K562 (cell line): ENCODE measurements at regions not wholly inside any gene's neighbourhood (a gene's known extent, or its start where the extent isn't known, plus 50 kb on each side); places are given as distances from the start of the nearest gene placed in this dataset.

Experiments
- ATAC-seq: fragments of 200-7000 bp; cut with Tn5 transposase; 3 replicates; pipeline ENCODE4 v1.9.1; 2020; ENCODE audit warnings: moderate library complexity
- BruUV-seq: library from RNA; stranded (reverse); fragments of 400-500 nt; replicated peaks from 2 replicates; lab custom pipeline; 2021; lab: Mats Ljungman, UMichigan
- CTCF ChIA-PET: fragments of 300-600 bp; formaldehyde crosslinking; extraction: SDS; loops from one replicate; lab custom pipeline; 2021; ENCODE audit warnings: low intra/inter-chr PET ratio; lab: Yijun Ruan, JAX
- POLR2A ChIA-PET: fragments of 300-600, 350-650 bp; sonication (Branson Sonifier 250); formaldehyde crosslinking; extraction: SDS; loops from one replicate; lab custom pipeline; 2021; ENCODE audit warnings: antibody characterized with exemption, inconsistent platforms; lab: Yijun Ruan, JAX
- DNase-seq, 4 experiments: peaks; one replicate each; pipeline versions ENCODE4 v3.0.0 to v3.0.0-alpha.2; 2011 to 2018; ENCODE audit warnings: low spot score in 3 of 4, mixed read lengths in 3 of 4; ENCODE audit errors: extremely low read depth in 1 of 4
- FAIRE-seq: peaks from 2 replicates; lab custom pipeline; 2011; peaks lifted over from hg19 to GRCh38; lab: Jason Lieb, UNC
- H2AFZ ChIP-seq: 2 replicates; pipeline ENCODE4 v1.6.0; 2011; ENCODE audit warnings: low read depth, low read length, control low read depth, inconsistent platforms
- H3K27ac ChIP-seq: fragments of 200-600 bp; 3 replicates; pipeline ENCODE4 v1.8.0; 2011; ENCODE audit warnings: low read depth, mild to moderate bottlenecking, control low read depth, inconsistent platforms, low read length, moderate library complexity, mixed read lengths; ENCODE audit errors: extremely low read depth
- H3K27me3 ChIP-seq, 2 experiments: fragments of 300-600 bp in 1 of 2; 2 replicates in 1 of 2; 3 replicates in 1 of 2; pipeline versions ENCODE4 v1.6.0 to v1.8.0; 2011; ENCODE audit warnings: inconsistent platforms in 2 of 2, low read length in 2 of 2, mild to moderate bottlenecking in 1 of 2, mixed read lengths in 1 of 2, moderate library complexity in 1 of 2; ENCODE audit not compliant: control insufficient read depth in 2 of 2, insufficient read depth in 2 of 2
- H3K36me3 ChIP-seq: fragments of 300-600 bp; 3 replicates; pipeline ENCODE4 v1.8.0; 2011; ENCODE audit warnings: mild to moderate bottlenecking, low read length, inconsistent platforms; ENCODE audit not compliant: control insufficient read depth, insufficient read depth
- H3K4me1 ChIP-seq, 2 experiments: fragments of 200-600 bp in 1 of 2; replicated peaks in 1 of 2; 2 replicates in 1 of 2; 3 replicates in 1 of 2; pipeline versions ENCODE4 v1.5.1 to v1.8.0; 2011; ENCODE audit warnings: inconsistent platforms in 2 of 2, low read length in 2 of 2, mild to moderate bottlenecking in 1 of 2, mixed read lengths in 1 of 2, moderate library complexity in 1 of 2; ENCODE audit not compliant: control insufficient read depth in 2 of 2, insufficient read depth in 2 of 2
- H3K4me2 ChIP-seq: 2 replicates; pipeline ENCODE4 v1.6.1; 2011; ENCODE audit warnings: low read length, control low read depth, inconsistent platforms, mixed read lengths; ENCODE audit not compliant: insufficient read depth
- H3K4me3 ChIP-seq: fragments of 200-600 bp; sonication (generic), shearing (Covaris generic); 2 replicates; pipeline ENCODE4 v1.5.1; 2016; ENCODE audit warnings: control low read depth, inconsistent platforms
- H3K79me2 ChIP-seq: fragments of 200-600 bp; 3 replicates; pipeline ENCODE4 v1.8.0; 2011; ENCODE audit warnings: low read length, inconsistent platforms; ENCODE audit not compliant: control insufficient read depth, insufficient read depth
- H3K9ac ChIP-seq, 2 experiments: 2 replicates each; pipeline versions ENCODE4 v1.6.0 to v1.6.1; 2011; ENCODE audit warnings: low read depth in 2 of 2, low read length in 2 of 2, control low read depth in 1 of 2, inconsistent platforms in 1 of 2, mild to moderate bottlenecking in 1 of 2, mixed read lengths in 1 of 2; ENCODE audit not compliant: insufficient read depth in 1 of 2
- H3K9me1 ChIP-seq: one replicate; pipeline ENCODE4 v1.6.0; 2011; ENCODE audit warnings: inconsistent platforms, mild to moderate bottlenecking, low read length, moderate library complexity; ENCODE audit not compliant: control insufficient read depth, insufficient read depth
- H3K9me3 ChIP-seq: replicated peaks from 2 replicates; pipeline ENCODE4 v1.5.1; 2011; ENCODE audit warnings: low read depth, low read length, inconsistent platforms; ENCODE audit not compliant: control insufficient read depth, insufficient read depth
- H4K20me1 ChIP-seq: replicated peaks from 2 replicates; pipeline ENCODE4 v1.6.1; 2011; ENCODE audit warnings: low read length, inconsistent platforms, mixed read lengths; ENCODE audit not compliant: control insufficient read depth, insufficient read depth
- ADNP ChIP-seq: fragments of 200-800 bp; sonication (Bioruptor generic); IDR thresholded peaks from 2 replicates; pipeline ENCODE4 v1.6.1; 2016; ENCODE audit warnings: missing genetic modification characterization, missing compliant biosample characterization
- ARID3B ChIP-seq: fragments of 250-450 bp; sonication (Bioruptor Pico); IDR thresholded peaks from 2 replicates; pipeline ENCODE4 v1.4.0; 2020; ENCODE audit warnings: borderline replicate concordance
- ATF1 ChIP-seq, 2 experiments: fragments of 450-650 bp in 1 of 2; IDR thresholded peaks; 2 replicates each; pipeline ENCODE4 v1.6.1; 2016; ENCODE audit warnings: missing compliant biosample characterization in 1 of 2, missing genetic modification characterization in 1 of 2
- GMEB1 ChIP-seq: fragments of 250-450 bp; sonication (Bioruptor Pico); IDR thresholded peaks from 2 replicates; pipeline ENCODE4 v1.4.0; 2020; ENCODE audit warnings: mild to moderate bottlenecking
- IRF9 ChIP-seq: fragments of 450-650 bp; IDR thresholded peaks from 2 replicates; pipeline ENCODE4 v1.6.1; 2016; ENCODE audit warnings: missing biosample characterization, missing genetic modification characterization
- MEIS2 ChIP-seq: fragments of 450-650 bp; IDR thresholded peaks from 2 replicates; pipeline ENCODE4 v1.6.1; 2014; ENCODE audit warnings: mild to moderate bottlenecking; ENCODE audit not compliant: partially characterized antibody
- PBX2 ChIP-seq, 2 experiments: IDR thresholded peaks in 1 of 2; conservative IDR thresholded peaks in 1 of 2; 2 replicates each; pipeline ENCODE4 v1.6.1; 2016; ENCODE audit warnings: low read depth in 2 of 2, mild to moderate bottlenecking in 1 of 2, missing compliant biosample characterization in 1 of 2, missing genetic modification characterization in 1 of 2, moderate library complexity in 1 of 2
- SREBF1 ChIP-seq: fragments of 150-350 bp; IDR thresholded peaks from 2 replicates; pipeline ENCODE4 v1.6.1; 2014; ENCODE audit warnings: antibody characterized with exemption, low read depth, low read length, borderline replicate concordance
- ZBTB17 ChIP-seq: fragments of 450-650 bp; formaldehyde crosslinking; IDR thresholded peaks from 2 replicates; pipeline ENCODE4 v1.4.0; 2020; ENCODE audit warnings: mild to moderate bottlenecking
- ZNF134 ChIP-seq: fragments of 250-450 bp; sonication (Bioruptor Pico); conservative IDR thresholded peaks from 2 replicates; pipeline ENCODE4 v1.4.0; 2020
- WGBS: fragments of 100-300 bp; shearing (Covaris generic); methylation state at CpG from one replicate; pipeline ENCODE4 v1.1.6; 2016; ENCODE audit warnings: low coverage, mixed read lengths; ENCODE audit not compliant: insufficient coverage; ENCODE audit errors: missing lambda C conversion rate; 5-methylcytosine and 5-hydroxymethylcytosine counted together
- in situ Hi-C: fragments of 300-500 bp; cut with MboI; formaldehyde crosslinking; loops from 4 replicates; pipeline ENCODE4 v1.15.0; 2018; ENCODE audit warnings: inconsistent platforms, mixed read lengths
- intact Hi-C: fragments of 100-400 bp; cut with micrococcal nuclease; formaldehyde crosslinking; loops from 2 replicates; pipeline ENCODE4 v1.14.2; 2022

GRCh38 chr6:105601541-105602236 lies 198.8 kb upstream of the PREP start (continued):
- TF ChIP-seq IRF9 (tag): peak; percentile 64
- 0 out of 2 replicates have a peak, but pooled peaks have one; percentile 27 for TF ChIP-seq GMEB1 (CRISPR knock-in tag)
- no peak for TF ChIP-seq ATF1 (CRISPR knock-in tag; IDR thresholded peaks at IDR 0.05)
- 0 out of 2 replicates have a peak, but pooled peaks have one; percentile 27 for TF ChIP-seq ATF1 (tag; IDR thresholded peaks at IDR 0.05)
- 0 out of 2 replicates have a peak, but pooled peaks have one; percentile 73 for TF ChIP-seq ZBTB17 (CRISPR knock-in tag)

GRCh38 chr6:105600336-105601260 lies 197.7 kb upstream of the PREP start:
- ATAC-seq (no peak), FAIRE-seq (no peak), DNase-seq (no peak)
- Histone ChIP-seq H3K4me1 (peaks cover 0 to 9% of the 10 kb centered on the region in 2 experiments; a peak in 2 of 5 replicates), H3K9me1 (no peaks in the 10 kb centered on the region), H3K27me3 (no peaks in the 10 kb centered on the region), H3K4me3 (no peak overlapping the region), H3K27ac (no peak overlapping the region), H4K20me1 (no peaks in the 10 kb centered on the region), H3K9ac (no peak overlapping the region), H3K36me3 (no peaks in the 10 kb centered on the region), H3K4me2 (no peak overlapping the region), H3K9me3 (no peaks in the 10 kb centered on the region), H2AFZ (no peak overlapping the region), H3K79me2 (no peaks in the 10 kb centered on the region)
- in situ Hi-C loops: no loop called here
- CTCF ChIA-PET: no interaction called here
- POLR2A ChIA-PET: no interaction called here
- intact Hi-C loops: no loop called here
- 19% methylated on average over 9 of the region's 9 CpGs for WGBS
- BruUV-seq: no TSS peak
- TF ChIP-seq ZNF134 (CRISPR knock-in tag) (peak; percentile 61; the same call in 1 of the 2 replicates), MEIS2 (peak; percentile 15), PBX2 (CRISPR knock-in tag; IDR thresholded peaks at IDR 0.05; ENCODE audit: low read depth) (no peak), PBX2 (tag; conservative IDR thresholded peaks at IDR 0.05; ENCODE audit: low read depth) (peak; percentile 44; the same call in 1 of the 2 replicates), SREBF1 (no peak), ARID3B (CRISPR knock-in tag) (no peak), ADNP (tag) (no peak)
